ENCODE measurements at regions not wholly inside any gene's neighbourhood (a gene's known extent, or its start where the extent isn't known, plus 50 kb on each side); places are given as distances from the start of the nearest gene placed in this dataset.

- TF ChIP-seq, protein P1, sequence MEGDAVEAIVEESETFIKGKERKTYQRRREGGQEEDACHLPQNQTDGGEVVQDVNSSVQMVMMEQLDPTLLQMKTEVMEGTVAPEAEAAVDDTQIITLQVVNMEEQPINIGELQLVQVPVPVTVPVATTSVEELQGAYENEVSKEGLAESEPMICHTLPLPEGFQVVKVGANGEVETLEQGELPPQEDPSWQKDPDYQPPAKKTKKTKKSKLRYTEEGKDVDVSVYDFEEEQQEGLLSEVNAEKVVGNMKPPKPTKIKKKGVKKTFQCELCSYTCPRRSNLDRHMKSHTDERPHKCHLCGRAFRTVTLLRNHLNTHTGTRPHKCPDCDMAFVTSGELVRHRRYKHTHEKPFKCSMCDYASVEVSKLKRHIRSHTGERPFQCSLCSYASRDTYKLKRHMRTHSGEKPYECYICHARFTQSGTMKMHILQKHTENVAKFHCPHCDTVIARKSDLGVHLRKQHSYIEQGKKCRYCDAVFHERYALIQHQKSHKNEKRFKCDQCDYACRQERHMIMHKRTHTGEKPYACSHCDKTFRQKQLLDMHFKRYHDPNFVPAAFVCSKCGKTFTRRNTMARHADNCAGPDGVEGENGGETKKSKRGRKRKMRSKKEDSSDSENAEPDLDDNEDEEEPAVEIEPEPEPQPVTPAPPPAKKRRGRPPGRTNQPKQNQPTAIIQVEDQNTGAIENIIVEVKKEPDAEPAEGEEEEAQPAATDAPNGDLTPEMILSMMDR (IDR thresholded peaks at IDR 0.05; ENCODE audit: insufficient read depth, low read length) = no peak
- TF ChIP-seq SPI1 (IDR thresholded peaks at IDR 0.05; ENCODE audit: borderline replicate concordance, low read depth) (no peak), GABPA (IDR thresholded peaks at IDR 0.05; ENCODE audit: low read depth) (no peak), POLR2AphosphoS5 (IDR thresholded peaks at IDR 0.05; ENCODE audit: low read depth) (no peak), REST (IDR thresholded peaks at IDR 0.05; ENCODE audit: insufficient replicate concordance, low read depth) (no peak)
Measured at GRCh38 chr11:10641912-10642697, 51.5 kb downstream of the IRAG1 start.

Measured in HL-60 (cell line).